ENCODE measurements at regions not wholly inside any gene's neighbourhood (a gene's known extent, or its start where the extent isn't known, plus 50 kb on each side); places are given as distances from the start of the nearest gene placed in this dataset.

GRCh38 chr5:39475159-39475571 lies 50.4 kb upstream of the DAB2 start:
- DNase-seq (ENCODE audit: low spot score), result no peak

Measured in HuH-7.5 (cell line).